Neural cell (in vitro differentiated cells): ENCODE measurements at regions not wholly inside any gene's neighbourhood (a gene's known extent, or its start where the extent isn't known, plus 50 kb on each side); places are given as distances from the start of the nearest gene placed in this dataset.

Experiments
- H2AFZ ChIP-seq: fragments of 200-600, 300-800 bp; sonication (generic), shearing (Covaris generic); 2 replicates; pipeline ENCODE4 v1.6.0; 2014; ENCODE audit warnings: low read depth, mild to moderate bottlenecking, antibody characterized with exemption, low read length, moderate library complexity
- H3F3A ChIP-seq: fragments of 200-600 bp; shearing (Covaris generic); 2 replicates; pipeline ENCODE4 v1.6.1; 2016; ENCODE audit warnings: mild to moderate bottlenecking, moderate library complexity, mixed read lengths, antibody characterized with exemption, low read length; ENCODE audit not compliant: insufficient read depth, poor library complexity, severe bottlenecking
- H3K27ac ChIP-seq: fragments of 200-600, 300-800 bp; sonication (generic), shearing (Covaris generic); 2 replicates; pipeline ENCODE4 v1.5.1; 2014; ENCODE audit warnings: mild to moderate bottlenecking, low read length, moderate library complexity
- H3K27me3 ChIP-seq: fragments of 300-800, 200-600 bp; sonication (generic), shearing (Covaris generic); 2 replicates; pipeline ENCODE4 v1.6.0; 2014; ENCODE audit warnings: mild to moderate bottlenecking, low read depth, low read length, moderate library complexity; ENCODE audit not compliant: insufficient read depth
- H3K36me3 ChIP-seq: fragments of 300-800, 200-600 bp; sonication (generic), shearing (Covaris generic); 2 replicates; pipeline ENCODE4 v1.5.1; 2014; ENCODE audit warnings: mild to moderate bottlenecking, antibody characterized with exemption, low read length, moderate library complexity; ENCODE audit not compliant: insufficient read depth
- H3K4me2 ChIP-seq: fragments of 300-800, 200-600 bp; sonication (generic), shearing (Covaris generic); 2 replicates; pipeline ENCODE4 v1.6.0; 2014; ENCODE audit warnings: mild to moderate bottlenecking, low read length
- H3K4me3 ChIP-seq: fragments of 300-800, 200-600 bp; sonication (generic), shearing (Covaris generic); 2 replicates; pipeline ENCODE4 v1.5.1; 2014; ENCODE audit warnings: mild to moderate bottlenecking, low read length, moderate library complexity
- H3K79me2 ChIP-seq: fragments of 200-600 bp; shearing (Covaris generic); replicated peaks from 2 replicates; pipeline ENCODE4 v1.6.0; 2014; ENCODE audit warnings: mild to moderate bottlenecking, low read length, moderate library complexity; ENCODE audit not compliant: insufficient read depth
- H3K9ac ChIP-seq: fragments of 300-800, 200-600 bp; sonication (generic), shearing (Covaris generic); 2 replicates; pipeline ENCODE4 v1.6.1; 2016; ENCODE audit warnings: mild to moderate bottlenecking, low read length, mixed read lengths
- H3K9me2 ChIP-seq: fragments of 200-600 bp; shearing (Covaris generic); 2 replicates; pipeline ENCODE4 v1.6.1; 2016; ENCODE audit warnings: mild to moderate bottlenecking, low read length, mixed read lengths; ENCODE audit not compliant: insufficient read depth
- H3K9me3 ChIP-seq: fragments of 200-600, 300-800 bp; sonication (generic), shearing (Covaris generic); 2 replicates; pipeline ENCODE4 v1.6.1; 2016; ENCODE audit warnings: mild to moderate bottlenecking, mixed run types, low read length, moderate library complexity, mixed read lengths
- H4K20me1 ChIP-seq: fragments of 200-600 bp; shearing (Covaris generic); 2 replicates; pipeline ENCODE4 v1.6.1; 2016; ENCODE audit warnings: mild to moderate bottlenecking, mixed run types; ENCODE audit not compliant: insufficient read depth
- CTCF ChIP-seq: fragments of 450-650 bp; IDR thresholded peaks from 2 replicates; pipeline ENCODE4 v1.5.1; 2014; ENCODE audit warnings: antibody characterized with exemption, mild to moderate bottlenecking, moderate library complexity; ENCODE audit not compliant: poor library complexity, severe bottlenecking
- EP300 ChIP-seq: fragments of 450-650 bp; conservative IDR thresholded peaks from 2 replicates; pipeline ENCODE4 v1.6.1; 2014; ENCODE audit warnings: antibody characterized with exemption, mild to moderate bottlenecking, moderate library complexity; ENCODE audit not compliant: poor library complexity, severe bottlenecking
- EZH2 ChIP-seq: fragments of 200-600, 300-800 bp; shearing (Covaris generic), sonication (generic); IDR thresholded peaks from 2 replicates; pipeline ENCODE4 v1.6.1; 2014; ENCODE audit warnings: antibody characterized with exemption, low read length, borderline replicate concordance, mild to moderate bottlenecking; ENCODE audit not compliant: insufficient read depth, poor library complexity, severe bottlenecking
- MXI1 ChIP-seq: fragments of 450-650 bp; conservative IDR thresholded peaks from 2 replicates; pipeline ENCODE4 v1.6.1; 2014; ENCODE audit warnings: antibody characterized with exemption, mild to moderate bottlenecking; ENCODE audit not compliant: poor library complexity, severe bottlenecking
- POLR2AphosphoS5 ChIP-seq: IDR thresholded peaks from 2 replicates; pipeline ENCODE4 v1.6.1; 2012
- RAD21 ChIP-seq: fragments of 450-650 bp; conservative IDR thresholded peaks from 2 replicates; pipeline ENCODE4 v1.6.1; 2014; ENCODE audit warnings: antibody characterized with exemption, mild to moderate bottlenecking, moderate library complexity
- REST ChIP-seq: IDR thresholded peaks from 2 replicates; pipeline ENCODE4 v1.6.1; 2012; ENCODE audit warnings: borderline replicate concordance
- SMC3 ChIP-seq: fragments of 450-650 bp; conservative IDR thresholded peaks from 2 replicates; pipeline ENCODE4 v1.6.1; 2014; ENCODE audit warnings: antibody characterized with exemption, mild to moderate bottlenecking, moderate library complexity; ENCODE audit not compliant: poor library complexity
- TAF1 ChIP-seq: IDR thresholded peaks from 2 replicates; pipeline ENCODE4 v1.6.1; 2012; ENCODE audit warnings: low read depth

- H3K9ac ChIP-seq = no peak overlapping the region
- no peaks in the 10 kb centered on the region for H3K27me3 ChIP-seq
- no peak overlapping the region for H3K4me3 ChIP-seq
- no peak overlapping the region for H2AFZ ChIP-seq
- TF ChIP-seq POLR2AphosphoS5 (no peak), CTCF (no peak), TAF1 (no peak), REST (no peak), SMC3 (no peak), MXI1 (no peak), EZH2 (no peak), EP300 (no peak), RAD21 (no peak)
- no peaks in the 10 kb centered on the region for H3K9me2 ChIP-seq
- H3K9me3 ChIP-seq = no peaks in the 10 kb centered on the region
- H3K36me3 ChIP-seq = no peaks in the 10 kb centered on the region
- H3K4me2 ChIP-seq = no peak overlapping the region
- H3K27ac ChIP-seq = no peak overlapping the region
- no peaks in the 10 kb centered on the region for H3K79me2 ChIP-seq
- H3F3A ChIP-seq = no peaks in the 10 kb centered on the region
- H4K20me1 ChIP-seq = no peaks in the 10 kb centered on the region
Observed at GRCh38 chr16:48850097-48850770, 240.3 kb upstream of the N4BP1 start.

GRCh38 chr16:48846277-48846676 lies 236.3 kb upstream of the N4BP1 start:
- H4K20me1 ChIP-seq = no peaks in the 10 kb centered on the region
- H2AFZ ChIP-seq = no peak overlapping the region
- no peaks in the 10 kb centered on the region for H3F3A ChIP-seq
- no peak for TF ChIP-seq CTCF
- TF ChIP-seq EZH2 = no peak
- TF ChIP-seq TAF1 = no peak
- TF ChIP-seq REST = no peak
- TF ChIP-seq RAD21 = no peak
- TF ChIP-seq SMC3 = no peak
- no peak for TF ChIP-seq POLR2AphosphoS5
- no peak for TF ChIP-seq EP300
- TF ChIP-seq MXI1 = no peak
- no peak overlapping the region for H3K4me3 ChIP-seq
- H3K9ac ChIP-seq = no peak overlapping the region
- H3K9me3 ChIP-seq = no peaks in the 10 kb centered on the region
- H3K79me2 ChIP-seq = no peaks in the 10 kb centered on the region
- H3K4me2 ChIP-seq = no peak overlapping the region
- H3K27ac ChIP-seq = no peak overlapping the region
- H3K27me3 ChIP-seq = no peaks in the 10 kb centered on the region
- H3K36me3 ChIP-seq = no peaks in the 10 kb centered on the region
- H3K9me2 ChIP-seq = no peaks in the 10 kb centered on the region
